ENCODE measurements at regions not wholly inside any gene's neighbourhood (a gene's known extent, or its start where the extent isn't known, plus 50 kb on each side); places are given as distances from the start of the nearest gene placed in this dataset.

- FAIRE-seq, result no peak
Observed at GRCh38 chr1:29903548-29904166, 667.3 kb downstream of the PTPRU start.

DNA sequence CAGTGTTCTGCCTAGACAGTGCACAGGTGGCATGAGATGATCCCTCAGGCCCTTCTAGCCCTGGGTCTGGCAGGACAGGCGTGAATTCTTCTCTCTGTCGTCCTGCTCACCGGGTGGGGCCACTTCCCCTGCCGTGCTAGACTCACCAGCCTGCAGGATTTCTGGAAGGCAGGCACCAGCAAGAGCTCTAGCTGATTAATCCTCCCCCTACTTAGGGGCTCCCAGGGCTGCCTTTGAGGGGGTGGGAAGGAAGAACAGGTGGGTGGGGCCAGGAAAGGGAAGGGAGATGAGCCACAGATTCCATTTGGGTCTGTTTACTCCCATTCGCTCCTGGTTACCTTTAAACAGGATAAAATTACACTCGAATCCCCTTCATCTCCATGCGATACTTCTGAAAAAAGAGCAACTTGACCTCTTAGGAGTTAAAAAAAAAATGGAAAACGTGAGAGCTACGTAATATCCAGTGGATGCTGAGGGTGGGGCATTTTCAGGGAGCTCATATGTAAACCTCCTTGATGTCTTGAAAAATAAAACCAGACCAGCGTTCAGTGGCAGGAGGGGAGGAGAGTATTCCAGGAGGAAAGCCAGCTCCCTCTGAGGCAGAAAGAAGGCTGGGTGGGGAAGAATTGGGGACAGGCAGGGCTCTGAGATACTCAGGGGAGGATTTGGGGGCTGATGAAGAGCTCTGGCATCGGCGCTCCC, 665.5 kb downstream of the PTPRU start:
- FAIRE-seq, result no peak

GRCh38 chr1:29900712-29901111, 664.4 kb downstream of the PTPRU start:
- FAIRE-seq, result no peak

DNA sequence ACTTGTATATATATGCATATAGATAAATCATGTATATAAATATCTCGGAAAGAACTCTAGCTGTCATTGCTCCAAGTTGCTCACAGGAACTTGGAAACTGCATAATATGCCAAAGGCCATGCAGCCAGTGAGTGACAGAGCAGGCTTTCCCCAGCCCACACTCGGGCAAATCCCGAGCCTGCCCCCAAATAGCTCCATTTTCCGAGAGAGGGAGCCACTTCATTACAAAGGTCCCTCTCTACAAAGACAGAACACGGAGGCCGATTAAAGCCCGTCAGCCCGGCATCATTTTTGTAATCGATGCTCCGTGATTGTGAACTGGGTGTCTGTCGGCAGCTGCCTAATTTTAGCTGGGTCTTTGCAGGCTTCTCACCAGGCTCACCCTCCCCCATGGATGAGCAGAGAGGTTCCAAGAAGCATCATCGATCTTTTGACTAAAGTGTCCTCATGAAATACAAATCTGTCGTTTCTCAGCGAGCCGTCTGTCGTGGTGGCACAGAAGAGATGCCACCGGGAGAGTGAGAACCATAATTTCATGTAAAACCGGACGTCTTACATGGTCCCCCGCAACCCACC, 663.9 kb downstream of the PTPRU start:
- no peak for FAIRE-seq

- FAIRE-seq, result no peak
Observed at GRCh38 chr1:29896791-29897714, 660.7 kb downstream of the PTPRU start.

DNA sequence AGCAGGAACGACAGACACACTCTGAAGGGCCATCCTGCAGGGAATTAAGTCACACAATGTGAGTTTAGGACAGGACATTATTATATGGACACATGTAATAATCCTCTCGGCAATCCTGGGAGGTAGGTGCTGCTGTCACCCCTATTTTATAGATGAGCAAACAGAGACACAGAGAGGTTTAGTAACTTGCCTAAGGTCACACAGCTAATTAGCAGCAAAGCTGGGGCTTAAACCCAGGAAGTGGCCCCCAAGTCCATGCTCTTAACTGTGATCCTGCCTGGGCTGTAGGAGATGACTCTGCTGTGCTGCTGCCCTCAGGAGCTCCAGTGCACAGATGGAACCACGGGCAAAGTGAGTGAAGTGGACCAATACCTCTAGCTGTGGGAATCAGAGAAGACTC, 660.0 kb downstream of the PTPRU start:
- no peak for FAIRE-seq

GRCh38 chr1:29895201-29895600, 658.9 kb downstream of the PTPRU start:
- FAIRE-seq, result no peak

- FAIRE-seq, result no peak
Observed at GRCh38 chr1:29894311-29894710, 658.0 kb downstream of the PTPRU start.

- no peak for FAIRE-seq
Observed at GRCh38 chr1:29893806-29894205, 657.5 kb downstream of the PTPRU start.

DNA sequence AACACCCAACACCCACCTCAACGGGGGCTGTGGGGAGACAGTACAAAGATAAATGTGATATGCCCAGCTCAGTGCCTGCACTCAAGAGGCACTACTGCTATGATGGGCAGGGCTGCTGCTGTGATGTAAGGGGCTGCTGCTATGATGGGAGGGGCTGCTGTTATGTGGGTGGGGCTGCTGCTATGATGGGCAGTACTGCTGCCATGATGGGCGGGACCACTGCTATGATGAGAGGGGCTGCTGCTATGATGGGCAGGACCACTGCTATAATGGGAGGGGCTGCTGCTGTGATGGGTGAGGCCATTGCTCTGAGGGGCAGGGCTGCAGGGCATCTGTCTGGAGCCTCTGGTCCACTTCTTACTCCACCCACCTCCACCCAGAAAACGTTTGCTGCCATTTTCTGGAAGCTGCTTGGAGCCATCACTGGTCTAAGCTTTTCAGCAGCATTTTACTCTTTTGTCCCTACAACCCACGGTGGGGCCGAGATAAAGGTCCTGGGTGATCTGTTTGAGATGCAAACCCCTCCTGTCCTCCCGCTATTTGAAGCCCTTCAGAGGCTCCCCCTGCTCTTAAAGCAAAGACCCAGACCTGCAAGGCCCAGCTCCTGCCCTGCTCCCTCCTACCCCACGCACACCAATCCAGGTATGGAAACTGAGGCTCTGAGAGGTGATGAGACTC, 656.9 kb downstream of the PTPRU start:
- FAIRE-seq, result no peak

DNA sequence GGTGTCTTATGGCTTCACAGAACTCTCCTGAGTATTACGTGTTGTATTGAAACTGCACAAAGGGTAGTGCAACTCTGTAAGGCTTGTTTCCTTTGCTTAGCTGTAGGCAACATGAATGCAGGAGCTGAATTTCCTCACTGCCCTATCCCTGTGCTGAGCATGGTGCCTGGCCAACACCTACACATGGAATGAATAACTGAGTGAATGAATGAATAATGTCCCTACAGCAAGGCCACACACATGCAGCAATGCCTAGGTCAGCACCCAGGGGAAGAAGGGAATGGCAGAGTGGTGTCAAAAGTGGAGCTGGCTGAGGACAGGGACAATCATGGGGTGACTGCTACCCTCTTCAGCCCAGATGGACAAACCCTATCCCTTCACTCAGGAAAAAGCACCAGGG, 655.9 kb downstream of the PTPRU start:
- FAIRE-seq, result no peak

- FAIRE-seq, result no peak
Observed at GRCh38 chr1:29890201-29890959, 654.1 kb downstream of the PTPRU start.

DNA sequence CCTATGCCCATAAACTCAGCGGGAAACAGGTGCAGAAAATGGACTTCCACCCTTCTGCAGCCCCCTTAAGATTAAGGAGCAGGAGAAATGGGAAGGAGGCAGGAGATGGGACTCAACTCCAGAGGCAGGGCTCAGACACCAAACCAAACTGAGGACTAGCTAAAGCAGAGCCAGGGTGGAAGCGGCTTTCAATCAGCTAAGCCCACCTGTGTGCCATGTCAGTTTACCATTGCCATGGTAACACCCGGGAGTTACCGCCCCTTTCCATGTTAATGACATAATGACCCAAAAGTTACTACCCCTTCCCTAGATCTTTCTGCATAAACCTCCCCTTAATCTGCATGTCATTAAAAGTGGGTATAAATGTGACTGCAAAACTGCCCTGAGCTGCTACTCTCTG, 653.5 kb downstream of the PTPRU start:
- no peak for FAIRE-seq

DNA sequence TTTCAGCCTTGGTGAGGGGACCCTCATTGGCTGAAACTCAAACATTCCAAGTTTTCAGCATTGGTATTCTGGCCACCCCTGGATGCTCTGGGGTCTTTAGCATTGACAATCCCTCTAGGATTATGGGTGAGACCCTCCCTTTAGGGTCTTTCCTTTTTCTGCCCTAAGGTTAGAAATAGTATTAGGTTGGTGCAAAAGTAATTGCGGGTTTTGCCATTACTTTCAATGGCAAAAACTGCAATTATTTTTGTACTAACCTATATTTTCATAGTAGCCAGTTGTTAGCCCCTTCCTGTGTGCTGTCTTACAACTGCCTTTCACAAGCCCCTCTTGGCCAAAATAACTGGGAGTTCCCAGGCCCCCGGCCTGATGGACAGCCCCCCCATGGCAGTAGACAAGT, 648.4 kb downstream of the PTPRU start:
- no peak for FAIRE-seq

GRCh38 chr1:29883986-29884385, 647.7 kb downstream of the PTPRU start:
- FAIRE-seq, result no peak

GRCh38 chr1:29883411-29883832, 647.1 kb downstream of the PTPRU start:
- no peak for FAIRE-seq

DNA sequence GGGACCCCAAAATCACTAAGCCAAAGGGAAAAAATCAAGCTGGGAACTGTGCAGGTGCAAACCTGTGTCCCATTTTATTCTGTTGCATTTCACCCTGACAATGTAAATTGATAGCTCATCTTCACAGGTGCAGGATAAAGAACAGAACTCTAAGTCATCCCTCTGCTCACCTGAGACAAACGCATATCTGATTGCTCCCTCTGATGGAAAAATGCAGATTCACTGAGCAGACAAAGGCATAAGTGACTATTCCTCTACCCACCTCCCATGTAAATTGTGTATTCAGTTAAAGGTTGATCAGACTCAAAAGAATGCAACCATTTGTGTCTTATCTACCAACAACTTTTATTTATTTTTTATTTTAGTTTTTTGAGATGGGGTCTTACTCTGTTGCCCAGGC, 644.2 kb downstream of the PTPRU start:
- no peak for FAIRE-seq

GRCh38 chr1:29879217-29879616, 642.9 kb downstream of the PTPRU start:
- no peak for FAIRE-seq

GRCh38 chr1:29878501-29878900, 642.2 kb downstream of the PTPRU start:
- no peak for FAIRE-seq

DNA sequence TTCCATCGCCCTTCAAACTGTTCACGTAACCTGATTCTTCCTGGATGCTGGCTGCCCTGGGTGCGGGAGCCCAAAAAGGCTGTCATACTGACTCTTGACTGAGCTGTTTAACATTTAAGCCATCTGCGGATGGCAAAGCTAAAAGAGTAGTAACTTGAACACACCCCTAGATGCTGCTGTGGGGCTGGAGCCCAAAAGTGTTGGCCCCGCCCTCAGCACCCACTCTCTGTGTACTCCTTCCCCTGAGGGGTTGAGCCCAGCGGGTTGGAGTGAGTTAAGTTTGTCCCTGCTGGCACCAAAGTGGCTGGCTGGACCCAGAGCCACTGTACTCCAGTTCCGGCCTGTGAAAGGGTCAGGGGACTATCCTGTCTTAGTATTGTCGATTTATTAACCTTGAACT, 640.6 kb downstream of the PTPRU start:
- no peak for FAIRE-seq

GRCh38 chr1:29876441-29876840, 640.1 kb downstream of the PTPRU start:
- no peak for FAIRE-seq

DNA sequence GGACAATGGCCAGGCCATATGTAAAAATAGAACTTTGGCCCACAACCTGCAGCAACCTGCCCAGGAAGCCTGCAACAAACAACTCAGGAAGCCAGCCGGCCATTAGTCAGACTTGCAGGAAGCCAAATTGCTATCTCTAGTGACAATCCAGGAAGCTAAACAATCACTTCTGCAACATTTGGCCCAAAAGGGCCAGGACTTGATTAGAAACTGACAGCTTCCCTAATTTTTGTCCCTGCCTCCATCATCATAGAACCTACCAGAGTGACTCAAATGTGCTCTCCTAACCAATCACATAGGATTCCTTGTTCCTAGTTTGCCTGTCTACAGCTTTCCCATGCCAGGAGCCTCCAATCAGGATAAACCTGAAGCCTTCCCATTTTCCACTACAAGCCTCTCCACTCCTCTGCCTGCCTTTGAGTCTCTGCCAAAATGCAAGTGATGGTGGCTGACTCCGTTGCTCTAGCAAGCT, 639.3 kb downstream of the PTPRU start:
- no peak for FAIRE-seq

Data from TTC549 (cell line).